ENCODE measurements at regions not wholly inside any gene's neighbourhood (a gene's known extent, or its start where the extent isn't known, plus 50 kb on each side); places are given as distances from the start of the nearest gene placed in this dataset.

GRCh38 chr20:6635034-6635736, 132.3 kb upstream of the BMP2 start:
- H3K9ac ChIP-seq (ENCODE audit: low read depth, low read length), result no peak overlapping the region
- no peaks in the 10 kb centered on the region for H3K9me3 ChIP-seq (ENCODE audit: control insufficient read depth, insufficient read depth, low read length)
- H3K36me3 ChIP-seq (ENCODE audit: insufficient read depth, low read length), result no peaks in the 10 kb centered on the region
- peaks cover 15% of the 10 kb centered on the region for H3K4me1 ChIP-seq (ENCODE audit: insufficient read depth, low read length)

- Histone ChIP-seq H3K36me3 (ENCODE audit: insufficient read depth, low read length) (no peaks in the 10 kb centered on the region), H3K9me3 (ENCODE audit: control insufficient read depth, insufficient read depth, low read length) (no peaks in the 10 kb centered on the region), H3K4me1 (ENCODE audit: insufficient read depth, low read length) (peaks cover 9% of the 10 kb centered on the region), H3K9ac (ENCODE audit: low read depth, low read length) (no peak overlapping the region)
Observed at GRCh38 chr20:6632187-6632586, 135.3 kb upstream of the BMP2 start.

DNA sequence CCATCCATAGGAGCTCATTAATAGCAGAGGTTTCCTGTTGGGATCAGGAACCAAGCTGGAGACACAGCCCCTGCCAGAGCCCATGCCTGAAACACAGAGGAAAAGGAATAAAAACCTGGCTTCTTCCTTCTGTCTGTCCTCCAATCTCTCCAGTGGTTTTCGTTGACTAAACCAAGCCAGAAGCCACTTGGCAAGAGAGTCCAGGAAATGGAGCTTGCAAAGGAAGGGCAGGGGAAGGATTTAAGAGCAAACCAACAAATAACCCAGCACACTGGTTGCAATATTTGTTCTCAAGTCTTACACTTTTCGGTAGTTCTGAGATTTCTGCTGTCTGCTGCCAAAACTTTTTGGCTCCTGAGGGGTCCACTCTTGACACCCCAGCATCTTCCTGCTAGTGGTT, 137.0 kb upstream of the BMP2 start:
- H3K9ac ChIP-seq (ENCODE audit: low read depth, low read length), result no peak overlapping the region
- no peaks in the 10 kb centered on the region for H3K9me3 ChIP-seq (ENCODE audit: control insufficient read depth, insufficient read depth, low read length)
- no peaks in the 10 kb centered on the region for H3K36me3 ChIP-seq (ENCODE audit: insufficient read depth, low read length)
- H3K4me1 ChIP-seq (ENCODE audit: insufficient read depth, low read length), result no peaks in the 10 kb centered on the region

- H3K9ac ChIP-seq (ENCODE audit: low read depth, low read length), result no peak overlapping the region
- H3K9me3 ChIP-seq (ENCODE audit: control insufficient read depth, insufficient read depth, low read length), result no peaks in the 10 kb centered on the region
- H3K36me3 ChIP-seq (ENCODE audit: insufficient read depth, low read length), result no peaks in the 10 kb centered on the region
- no peaks in the 10 kb centered on the region for H3K4me1 ChIP-seq (ENCODE audit: insufficient read depth, low read length)
Observed at GRCh38 chr20:6629564-6629963, 137.9 kb upstream of the BMP2 start.

- no peak overlapping the region for H3K9ac ChIP-seq (ENCODE audit: low read depth, low read length)
- no peaks in the 10 kb centered on the region for H3K9me3 ChIP-seq (ENCODE audit: control insufficient read depth, insufficient read depth, low read length)
- no peaks in the 10 kb centered on the region for H3K36me3 ChIP-seq (ENCODE audit: insufficient read depth, low read length)
- H3K4me1 ChIP-seq (ENCODE audit: insufficient read depth, low read length), result peaks cover 5% of the 10 kb centered on the region; the same call in 1 of the 2 replicates
Observed at GRCh38 chr20:6626805-6627204, 140.7 kb upstream of the BMP2 start.

- no peaks in the 10 kb centered on the region for H3K36me3 ChIP-seq (ENCODE audit: insufficient read depth, low read length)
- H3K9me3 ChIP-seq (ENCODE audit: control insufficient read depth, insufficient read depth, low read length), result no peaks in the 10 kb centered on the region
- H3K9ac ChIP-seq (ENCODE audit: low read depth, low read length), result no peak overlapping the region
- H3K4me1 ChIP-seq (ENCODE audit: insufficient read depth, low read length), result peaks cover 5% of the 10 kb centered on the region; the same call in 1 of the 2 replicates
Observed at GRCh38 chr20:6623989-6624388, 143.5 kb upstream of the BMP2 start.

DNA sequence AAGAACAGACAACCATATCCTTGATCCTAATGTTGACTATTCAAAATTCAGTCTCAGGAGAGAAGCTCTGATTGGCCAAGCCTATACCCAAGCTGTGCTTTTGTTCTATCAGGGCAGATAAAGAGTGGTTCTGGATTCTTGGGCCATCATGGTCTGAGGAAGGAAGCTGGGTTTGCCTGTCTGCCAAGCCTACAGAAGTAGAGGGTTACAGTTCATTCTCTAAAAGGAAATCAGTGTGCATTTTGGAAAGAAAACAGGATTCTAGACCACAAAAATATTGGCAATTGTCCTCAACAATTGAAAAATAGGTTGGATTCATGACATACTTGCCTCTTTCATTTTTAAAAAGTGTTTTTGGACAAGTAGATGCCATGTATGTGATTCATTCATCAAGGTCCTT, 145.4 kb upstream of the BMP2 start:
- Histone ChIP-seq H3K36me3 (ENCODE audit: insufficient read depth, low read length) (no peaks in the 10 kb centered on the region), H3K9ac (ENCODE audit: low read depth, low read length) (no peak overlapping the region), H3K9me3 (ENCODE audit: control insufficient read depth, insufficient read depth, low read length) (no peaks in the 10 kb centered on the region), H3K4me1 (ENCODE audit: insufficient read depth, low read length) (peaks cover 5% of the 10 kb centered on the region; the same call in 1 of the 2 replicates)

DNA sequence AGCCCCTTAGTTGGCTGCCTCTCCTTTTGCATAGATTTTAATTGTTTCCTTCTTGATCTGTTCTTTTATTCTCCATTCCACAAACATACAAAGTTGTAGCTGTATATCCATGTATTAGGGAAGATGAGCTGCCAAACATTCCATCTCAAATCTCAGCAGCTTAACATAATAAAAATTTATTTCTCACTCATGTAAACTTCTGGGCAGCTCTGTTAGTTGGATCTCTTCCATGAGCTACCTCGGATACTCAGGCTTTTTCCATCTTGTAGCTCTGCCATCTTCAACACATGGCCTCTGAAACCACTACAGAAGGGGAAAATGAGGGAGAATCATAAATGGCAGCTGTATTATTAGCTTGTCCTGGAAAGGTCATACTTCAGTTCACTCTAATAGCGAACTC, 149.4 kb upstream of the BMP2 start:
- H3K36me3 ChIP-seq (ENCODE audit: insufficient read depth, low read length), result no peaks in the 10 kb centered on the region
- H3K4me1 ChIP-seq (ENCODE audit: insufficient read depth, low read length), result peaks cover 6% of the 10 kb centered on the region
- H3K9ac ChIP-seq (ENCODE audit: low read depth, low read length), result no peak overlapping the region
- H3K9me3 ChIP-seq (ENCODE audit: control insufficient read depth, insufficient read depth, low read length), result no peaks in the 10 kb centered on the region

- Histone ChIP-seq H3K36me3 (ENCODE audit: insufficient read depth, low read length) (no peaks in the 10 kb centered on the region; the same call in 1 of the 2 replicates), H3K9me3 (ENCODE audit: control insufficient read depth, insufficient read depth, low read length) (no peaks in the 10 kb centered on the region), H3K4me1 (ENCODE audit: insufficient read depth, low read length) (peaks cover 6% of the 10 kb centered on the region), H3K9ac (ENCODE audit: low read depth, low read length) (no peak overlapping the region)
Observed at GRCh38 chr20:6616421-6616820, 151.1 kb upstream of the BMP2 start.

DNA sequence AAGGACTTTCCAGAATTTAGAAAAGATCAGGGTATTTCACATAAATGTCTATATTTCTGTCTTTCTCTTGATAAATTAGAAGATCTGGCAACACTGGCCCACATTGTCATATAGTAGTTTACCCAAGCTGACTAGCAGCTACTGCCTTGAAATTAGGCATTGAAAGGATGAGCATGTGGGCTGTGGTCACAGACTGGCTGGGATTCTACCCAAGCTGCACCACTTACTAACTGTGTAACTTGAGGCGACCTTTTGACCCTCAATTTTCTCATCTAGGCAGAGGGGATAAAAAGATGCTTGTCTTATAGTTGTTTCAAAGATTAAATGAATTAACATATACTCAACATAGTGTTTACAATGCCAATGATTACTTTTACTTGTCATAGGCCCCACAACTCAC, 152.7 kb upstream of the BMP2 start:
- Histone ChIP-seq H3K36me3 (ENCODE audit: insufficient read depth, low read length) (no peaks in the 10 kb centered on the region; the same call in 1 of the 2 replicates), H3K9ac (ENCODE audit: low read depth, low read length) (no peak overlapping the region), H3K9me3 (ENCODE audit: control insufficient read depth, insufficient read depth, low read length) (no peaks in the 10 kb centered on the region), H3K4me1 (ENCODE audit: insufficient read depth, low read length) (peaks cover 6% of the 10 kb centered on the region)

GRCh38 chr20:6613280-6613861, 154.1 kb upstream of the BMP2 start:
- Histone ChIP-seq H3K9ac (ENCODE audit: low read depth, low read length) (no peak overlapping the region), H3K4me1 (ENCODE audit: insufficient read depth, low read length) (peaks cover 6% of the 10 kb centered on the region), H3K9me3 (ENCODE audit: control insufficient read depth, insufficient read depth, low read length) (no peaks in the 10 kb centered on the region), H3K36me3 (ENCODE audit: insufficient read depth, low read length) (no peaks in the 10 kb centered on the region; the same call in 1 of the 2 replicates)

DNA sequence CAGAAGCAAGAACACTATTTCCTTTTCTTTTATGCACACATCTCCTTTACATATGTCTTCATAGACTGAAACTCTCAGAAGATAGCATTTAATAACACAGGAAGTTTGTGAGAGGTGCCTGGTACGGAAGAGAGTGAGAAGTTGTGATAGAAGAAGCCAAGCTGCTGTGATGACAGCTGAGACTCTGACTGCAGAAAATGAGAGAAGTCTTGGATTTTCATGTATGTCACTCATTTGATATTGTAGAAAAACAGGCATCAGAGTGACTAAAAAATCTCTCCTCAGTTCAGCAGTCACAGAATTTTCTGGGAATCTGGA, 154.9 kb upstream of the BMP2 start:
- peaks cover 6% of the 10 kb centered on the region for H3K4me1 ChIP-seq (ENCODE audit: insufficient read depth, low read length)
- H3K36me3 ChIP-seq (ENCODE audit: insufficient read depth, low read length), result no peaks in the 10 kb centered on the region; the same call in 1 of the 2 replicates
- H3K9ac ChIP-seq (ENCODE audit: low read depth, low read length), result no peak overlapping the region
- H3K9me3 ChIP-seq (ENCODE audit: control insufficient read depth, insufficient read depth, low read length), result no peaks in the 10 kb centered on the region

GRCh38 chr20:6611911-6612605, 155.4 kb upstream of the BMP2 start:
- Histone ChIP-seq H3K36me3 (ENCODE audit: insufficient read depth, low read length) (no peaks in the 10 kb centered on the region; the same call in 1 of the 2 replicates), H3K9ac (ENCODE audit: low read depth, low read length) (no peak overlapping the region), H3K9me3 (ENCODE audit: control insufficient read depth, insufficient read depth, low read length) (no peaks in the 10 kb centered on the region), H3K4me1 (ENCODE audit: insufficient read depth, low read length) (peaks cover 6% of the 10 kb centered on the region)

- no peaks in the 10 kb centered on the region for H3K9me3 ChIP-seq (ENCODE audit: control insufficient read depth, insufficient read depth, low read length)
- no peaks in the 10 kb centered on the region for H3K36me3 ChIP-seq (ENCODE audit: insufficient read depth, low read length)
- no peaks in the 10 kb centered on the region for H3K4me1 ChIP-seq (ENCODE audit: insufficient read depth, low read length)
- H3K9ac ChIP-seq (ENCODE audit: low read depth, low read length), result no peak overlapping the region
Observed at GRCh38 chr20:6606651-6607050, 160.8 kb upstream of the BMP2 start.

Measured in ES-I3 (cell line).